ENCODE measurements at regions not wholly inside any gene's neighbourhood (a gene's known extent, or its start where the extent isn't known, plus 50 kb on each side); places are given as distances from the start of the nearest gene placed in this dataset.
"Not testable (repeated sequence)": the region's sequence is repeated elsewhere in the genome, so short reads cannot be mapped to it uniquely, and the experiment has no call there.

GRCh38 chr5:15286650-15287049 is 213.3 kb upstream of the FBXL7 start:
- H3K27ac ChIP-seq (ENCODE audit: low read depth, low read length): no peak overlapping the region
- 14 to 20% (median 15%) methylated on average over 1 of the region's 1 CpG for WGBS, 3 donors

- WGBS, 3 donors: 26 to 49% (median 33%) methylated on average over 5 of the region's 5 CpGs
- H3K27ac ChIP-seq (ENCODE audit: low read depth, low read length): no peak overlapping the region
Observed at GRCh38 chr5:15285901-15286583, 213.9 kb upstream of the FBXL7 start.

- H3K27ac ChIP-seq (ENCODE audit: low read depth, low read length): no peak overlapping the region
Observed at GRCh38 chr5:15284706-15285105, 215.3 kb upstream of the FBXL7 start.

GRCh38 chr5:15283076-15283475 is 216.9 kb upstream of the FBXL7 start:
- 45 to 67% (median 64%) methylated on average over 2 of the region's 2 CpGs for WGBS, 3 donors
- H3K27ac ChIP-seq (ENCODE audit: low read depth, low read length): no peak overlapping the region

GRCh38 chr5:15282611-15283010 is 217.4 kb upstream of the FBXL7 start:
- no peak overlapping the region for H3K27ac ChIP-seq (ENCODE audit: low read depth, low read length)
- 57 to 70% (median 67%) methylated on average over 2 of the region's 2 CpGs for WGBS, 3 donors

GRCh38 chr5:15271596-15271995 is 228.4 kb upstream of the FBXL7 start:
- not testable (repeated sequence) for H3K27ac ChIP-seq (ENCODE audit: low read depth, low read length)
- 33 to 66% (median 62%) methylated on average over 9 of the region's 9 CpGs for WGBS, 3 donors

GRCh38 chr5:15267966-15268365 is 232.0 kb upstream of the FBXL7 start:
- H3K27ac ChIP-seq (ENCODE audit: low read depth, low read length): no peak overlapping the region
- WGBS, 3 donors: 52 to 84% (median 79%) methylated on average over 2 of the region's 2 CpGs

- WGBS, 3 donors: 44 to 81% (median 79%) methylated on average over 1 of the region's 1 CpG
- no peak overlapping the region for H3K27ac ChIP-seq (ENCODE audit: low read depth, low read length)
Observed at GRCh38 chr5:15266841-15267240, 233.1 kb upstream of the FBXL7 start.

GRCh38 chr5:15266229-15266628 is 233.8 kb upstream of the FBXL7 start:
- no peak overlapping the region for H3K27ac ChIP-seq (ENCODE audit: low read depth, low read length)
- 59 to 82% (median 79%) methylated on average over 1 of the region's 1 CpG for WGBS, 3 donors

- 50 to 82% (median 82%) methylated on average over 1 of the region's 1 CpG for WGBS, 3 donors
- no peak overlapping the region for H3K27ac ChIP-seq (ENCODE audit: low read depth, low read length)
Observed at GRCh38 chr5:15263942-15264341, 236.0 kb upstream of the FBXL7 start.

- no peak overlapping the region for H3K27ac ChIP-seq (ENCODE audit: low read depth, low read length)
- WGBS, 3 donors: 50 to 83% (median 81%) methylated on average over 2 of the region's 2 CpGs
Observed at GRCh38 chr5:15263406-15263805, 236.6 kb upstream of the FBXL7 start.

- no peak overlapping the region for H3K27ac ChIP-seq (ENCODE audit: low read depth, low read length)
Observed at GRCh38 chr5:15261269-15261995, 238.5 kb upstream of the FBXL7 start.

GRCh38 chr5:15260356-15261268 is 239.4 kb upstream of the FBXL7 start:
- 57 to 69% (median 65%) methylated on average over 7 of the region's 7 CpGs for WGBS, 3 donors
- no peak overlapping the region for H3K27ac ChIP-seq (ENCODE audit: low read depth, low read length)

- H3K27ac ChIP-seq (ENCODE audit: low read depth, low read length): no peak overlapping the region
- 58 to 65% (median 59%) methylated on average over 4 of the region's 4 CpGs for WGBS, 3 donors
Observed at GRCh38 chr5:15256485-15256884, 243.5 kb upstream of the FBXL7 start.

GRCh38 chr5:15255576-15255975 is 244.4 kb upstream of the FBXL7 start:
- no peak overlapping the region for H3K27ac ChIP-seq (ENCODE audit: low read depth, low read length)
- 34 to 43% (median 39%) methylated on average over 2 of the region's 2 CpGs for WGBS, 3 donors

- H3K27ac ChIP-seq (ENCODE audit: low read depth, low read length): no peak overlapping the region
- 60 to 78% (median 72%) methylated on average over 3 of the region's 3 CpGs for WGBS, 3 donors
Observed at GRCh38 chr5:15254607-15255006, 245.4 kb upstream of the FBXL7 start.

GRCh38 chr5:15252331-15252730 is 247.6 kb upstream of the FBXL7 start:
- H3K27ac ChIP-seq (ENCODE audit: low read depth, low read length): no peak overlapping the region
- 66 to 95% (median 90%) methylated on average over 3 of the region's 3 CpGs for WGBS, 3 donors

- H3K27ac ChIP-seq (ENCODE audit: low read depth, low read length): no peak overlapping the region
- WGBS, 3 donors: 27 to 29% (median 27%) methylated on average over 3 of the region's 3 CpGs
Observed at GRCh38 chr5:15249152-15249551, 250.8 kb upstream of the FBXL7 start.

- no peak overlapping the region for H3K27ac ChIP-seq (ENCODE audit: low read depth, low read length)
Observed at GRCh38 chr5:15248731-15249130, 251.2 kb upstream of the FBXL7 start.

All from adipose tissue (tissue), 3 donors.